Mucosa of descending colon (tissue), 3 donors: ENCODE measurements at regions not wholly inside any gene's neighbourhood (a gene's known extent, or its start where the extent isn't known, plus 50 kb on each side); places are given as distances from the start of the nearest gene placed in this dataset.

Source experiments
- ATAC-seq: fragments of 200-7000 bp; cut with Tn5 transposase; one replicate; pipeline ENCODE4 v1.9.1; 2020; ENCODE audit warnings: mild to moderate bottlenecking, moderate library complexity
- DNase-seq, 3 donors: peaks; one replicate each; pipeline ENCODE4 v3.0.0-alpha.2; 2020
- H3K36me3 ChIP-seq: fragments of 200-600 bp; one replicate; pipeline ENCODE4 v1.8.0; 2021; ENCODE audit warnings: low read depth, mild to moderate bottlenecking
- H3K4me1 ChIP-seq: fragments of 200-600 bp; one replicate; pipeline ENCODE4 v1.8.0; 2021; ENCODE audit warnings: low read depth, mild to moderate bottlenecking
- H3K4me3 ChIP-seq: fragments of 200-600 bp; one replicate; pipeline ENCODE4 v1.8.0; 2021; ENCODE audit warnings: mild to moderate bottlenecking
- H3K9me3 ChIP-seq: fragments of 200-600 bp; one replicate; pipeline ENCODE4 v1.8.0; 2021; ENCODE audit warnings: mild to moderate bottlenecking
- CTCF ChIP-seq: fragments of 200-600 bp; IDR thresholded peaks from one replicate; pipeline ENCODE4 v1.8.0; 2022; ENCODE audit warnings: antibody characterized with exemption, mild to moderate bottlenecking
- intact Hi-C, 2 donors: fragments of 100-400 bp; cut with DNase I in 1 of 2; cut with micrococcal nuclease in 1 of 2; formaldehyde crosslinking; loops; one replicate each; pipeline versions ENCODE4 v1.11.0 to v1.11.1; 2022; cut with DNase I, micrococcal nuclease
- donor health status: DM: no; HTN: no; CAD: no; lungs with moderate emphysema.
- donor health status: DM: no; HTN: no; CAD: no.
- donor health status: DM: no; HTN: yes; CAD: no.

- no peaks in the 10 kb centered on the region for H3K9me3 ChIP-seq
- ATAC-seq (no peak), DNase-seq (no peak)
- H3K4me3 ChIP-seq, result no peak overlapping the region
- intact Hi-C loops, result no loop called here
- no peak for TF ChIP-seq CTCF
- no peaks in the 10 kb centered on the region for H3K4me1 ChIP-seq
- H3K36me3 ChIP-seq, result no peaks in the 10 kb centered on the region
Observed at GRCh38 chr9:22919423-22919822, 472.8 kb downstream of the DMRTA1 start.

GRCh38 chr9:22921742-22922141 is 475.1 kb downstream of the DMRTA1 start:
- ATAC-seq (no peak), DNase-seq (no peak)
- TF ChIP-seq CTCF, result no peak
- intact Hi-C loops, result no loop called here
- H3K4me1 ChIP-seq, result no peaks in the 10 kb centered on the region
- H3K9me3 ChIP-seq, result no peaks in the 10 kb centered on the region
- H3K36me3 ChIP-seq, result no peaks in the 10 kb centered on the region
- H3K4me3 ChIP-seq, result no peak overlapping the region

- intact Hi-C loops, result no loop called here
- no peak for TF ChIP-seq CTCF
- Histone ChIP-seq H3K9me3 (no peaks in the 10 kb centered on the region), H3K36me3 (no peaks in the 10 kb centered on the region), H3K4me3 (no peak overlapping the region), H3K4me1 (no peaks in the 10 kb centered on the region)
- DNase-seq (no peak), ATAC-seq (no peak)
Observed at GRCh38 chr9:22922222-22922621, 475.6 kb downstream of the DMRTA1 start.

- Histone ChIP-seq H3K36me3 (no peaks in the 10 kb centered on the region), H3K4me3 (no peak overlapping the region), H3K4me1 (no peaks in the 10 kb centered on the region), H3K9me3 (no peaks in the 10 kb centered on the region)
- intact Hi-C loops, result no loop called here
- DNase-seq (no peak), ATAC-seq (no peak)
- no peak for TF ChIP-seq CTCF
Observed at GRCh38 chr9:22954550-22954949, 507.9 kb downstream of the DMRTA1 start.

GRCh38 chr9:22954964-22955363 is 508.3 kb downstream of the DMRTA1 start:
- H3K4me1 ChIP-seq, result no peaks in the 10 kb centered on the region
- no peaks in the 10 kb centered on the region for H3K9me3 ChIP-seq
- TF ChIP-seq CTCF, result no peak
- no peak overlapping the region for H3K4me3 ChIP-seq
- H3K36me3 ChIP-seq, result no peaks in the 10 kb centered on the region
- no peak for ATAC-seq
- intact Hi-C loops, result no loop called here
- no peak for DNase-seq

GRCh38 chr9:22969350-22969979 is 522.8 kb downstream of the DMRTA1 start:
- H3K4me3 ChIP-seq, result no peak overlapping the region
- DNase-seq (no peak), ATAC-seq (no peak)
- H3K9me3 ChIP-seq, result no peaks in the 10 kb centered on the region
- intact Hi-C loops, result no loop called here
- no peaks in the 10 kb centered on the region for H3K36me3 ChIP-seq
- TF ChIP-seq CTCF, result no peak
- no peaks in the 10 kb centered on the region for H3K4me1 ChIP-seq
